HFF-Myc (cell line): ENCODE measurements at regions not wholly inside any gene's neighbourhood (a gene's known extent, or its start where the extent isn't known, plus 50 kb on each side); places are given as distances from the start of the nearest gene placed in this dataset.

Experiments
- DNase-seq: peaks from one replicate; pipeline ENCODE4 v3.0.0-alpha.2; 2011; ENCODE audit warnings: low read depth; ENCODE audit errors: extremely low read depth
- H3K4me3 ChIP-seq: replicated peaks from 2 replicates; pipeline ENCODE4 v1.5.1; 2011; ENCODE audit warnings: low read depth, mild to moderate bottlenecking, control low read depth, low read length
- CTCF ChIP-seq: IDR thresholded peaks from 2 replicates; pipeline ENCODE4 v1.5.1; 2012; ENCODE audit warnings: mild to moderate bottlenecking, low read depth, low read length, control low read depth; ENCODE audit errors: missing control alignments

GRCh38 chr3:13145826-13146642, 72.8 kb upstream of the IQSEC1 start:
- no peak for DNase-seq
- no peak for TF ChIP-seq CTCF
- no peak overlapping the region for H3K4me3 ChIP-seq

DNA sequence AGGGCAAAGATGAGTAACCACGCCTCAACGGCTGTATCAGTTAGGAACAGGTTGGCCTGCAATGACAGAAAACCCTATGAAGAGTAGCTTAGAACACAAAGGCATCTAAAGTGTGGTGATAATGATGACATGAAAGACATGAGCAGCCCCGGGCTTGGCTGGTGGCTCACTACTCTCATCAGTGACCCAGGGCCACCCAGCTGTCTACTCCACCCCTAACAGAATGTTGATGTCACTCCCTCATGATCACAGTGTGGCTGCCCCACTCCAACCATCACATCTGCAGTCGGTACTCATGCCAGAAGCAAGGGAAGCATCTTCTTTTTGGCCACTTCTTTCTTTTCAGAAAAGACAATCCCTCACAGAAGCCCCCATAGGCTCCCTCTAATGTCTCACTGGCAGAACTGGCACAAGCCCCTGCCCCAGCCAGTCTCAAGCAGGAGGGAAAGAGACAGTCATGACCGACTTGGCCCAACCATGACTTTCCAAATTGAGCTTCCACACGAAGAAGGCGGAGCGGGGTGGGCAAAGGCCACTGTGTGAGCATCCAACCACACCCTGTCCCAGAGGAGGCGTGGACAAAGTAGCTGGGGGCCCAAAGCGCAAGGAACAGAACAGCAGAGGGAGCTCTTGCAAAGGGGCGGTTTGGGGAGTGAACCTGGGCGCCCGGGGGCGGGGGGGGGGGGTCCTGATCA, 72.0 kb upstream of the IQSEC1 start:
- DNase-seq: no peak
- H3K4me3 ChIP-seq: no peak overlapping the region
- no peak for TF ChIP-seq CTCF

- H3K4me3 ChIP-seq: no peak overlapping the region
- TF ChIP-seq CTCF: no peak
- no peak for DNase-seq
Observed at GRCh38 chr3:13144163-13145023, 71.2 kb upstream of the IQSEC1 start.

GRCh38 chr3:13143381-13144004, 70.3 kb upstream of the IQSEC1 start:
- no peak for DNase-seq
- no peak overlapping the region for H3K4me3 ChIP-seq
- no peak for TF ChIP-seq CTCF

- TF ChIP-seq CTCF: no peak
- DNase-seq: no peak
Observed at GRCh38 chr3:13142552-13143380, 69.5 kb upstream of the IQSEC1 start.

More at GRCh38 chr3:13142552-13143380, 69.5 kb upstream of the IQSEC1 start:
- no peak overlapping the region for H3K4me3 ChIP-seq
